CD4-positive, alpha-beta T cell treated with Interferon alpha-2 for 1 hour (primary cell): ENCODE measurements at regions not wholly inside any gene's neighbourhood (a gene's known extent, or its start where the extent isn't known, plus 50 kb on each side); places are given as distances from the start of the nearest gene placed in this dataset.
"Not testable (repeated sequence)": the region's sequence is repeated elsewhere in the genome, so short reads cannot be mapped to it uniquely, and the experiment has no call there.

ENCODE experiments used
- DNase-seq, 2 donors: peaks; one replicate each; pipeline ENCODE4 v3.0.0-alpha.2; 2020 to 2022

DNA sequence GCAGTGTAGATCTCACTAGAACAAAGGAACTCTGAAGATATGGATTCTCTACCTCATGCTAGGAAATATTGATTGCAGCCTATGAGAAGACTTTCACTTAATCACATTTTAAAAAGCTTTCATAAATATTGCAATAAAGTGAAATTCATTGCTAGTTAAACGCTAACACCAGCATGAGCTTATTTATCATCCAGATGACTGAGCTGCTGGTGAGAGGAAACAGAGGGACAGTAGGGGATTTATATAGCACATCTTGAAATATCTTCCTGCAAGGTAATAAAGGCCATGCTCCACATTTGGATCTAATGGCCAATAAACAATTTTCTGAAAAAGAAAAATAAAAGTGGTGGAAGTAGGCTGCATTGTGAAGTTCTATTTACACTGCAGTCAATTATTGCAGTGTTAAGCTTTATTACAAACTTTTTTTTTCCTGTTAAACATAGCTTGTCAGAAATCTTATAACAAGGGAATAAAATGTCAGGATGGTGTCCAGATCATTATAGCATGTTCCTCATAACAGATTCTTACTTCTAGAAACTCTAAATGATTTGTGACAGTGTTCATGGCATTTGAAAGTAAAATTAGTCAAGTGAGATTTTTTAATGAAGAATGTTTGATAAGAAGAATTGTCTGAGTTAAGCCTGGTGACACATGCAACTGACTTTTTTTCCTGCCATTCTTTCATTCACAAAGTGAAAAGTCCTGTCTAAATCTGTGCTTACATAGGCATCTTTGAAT lies 342.6 kb downstream of the DMAC1 start:
- DNase-seq: no peak

DNA sequence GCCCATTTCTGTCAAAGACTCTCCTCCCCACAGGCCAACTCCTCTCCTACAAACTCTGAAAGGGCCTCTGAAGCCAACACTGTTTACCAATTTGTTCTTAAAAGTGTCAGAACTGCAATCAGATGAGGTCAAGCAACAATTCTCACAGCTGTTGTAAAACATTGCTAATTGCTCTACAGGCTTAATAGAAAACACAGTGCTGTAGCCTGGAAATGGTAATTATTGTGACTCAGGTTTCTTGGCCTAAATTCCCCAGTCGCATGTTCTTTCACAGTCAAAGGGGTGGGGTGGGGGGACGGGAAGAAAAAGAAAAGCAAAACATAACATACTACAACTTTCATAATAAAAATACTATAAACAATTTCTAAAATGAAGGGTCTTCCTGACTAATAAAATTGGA lies 343.2 kb downstream of the DMAC1 start:
- DNase-seq: no peak

DNA sequence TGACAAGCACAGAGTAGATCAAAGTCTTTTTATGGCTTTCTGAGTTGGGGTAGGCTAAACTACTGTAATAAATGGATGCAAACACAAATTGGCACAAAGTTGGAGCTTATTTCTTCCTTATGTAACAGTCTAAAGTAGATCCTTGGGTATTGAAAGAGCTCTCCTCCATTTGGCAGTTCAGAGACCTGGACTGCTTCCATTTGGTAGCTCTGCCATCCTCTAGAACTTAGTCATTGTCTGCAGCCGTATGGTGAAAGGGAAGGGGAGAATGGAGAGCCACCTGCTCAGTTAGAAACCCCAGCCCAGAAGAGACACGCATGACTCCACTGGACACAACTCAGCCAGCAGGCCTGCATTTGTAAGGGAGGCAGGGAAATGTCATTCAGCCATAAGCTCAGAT lies 345.0 kb downstream of the DMAC1 start:
- DNase-seq: no peak

DNA sequence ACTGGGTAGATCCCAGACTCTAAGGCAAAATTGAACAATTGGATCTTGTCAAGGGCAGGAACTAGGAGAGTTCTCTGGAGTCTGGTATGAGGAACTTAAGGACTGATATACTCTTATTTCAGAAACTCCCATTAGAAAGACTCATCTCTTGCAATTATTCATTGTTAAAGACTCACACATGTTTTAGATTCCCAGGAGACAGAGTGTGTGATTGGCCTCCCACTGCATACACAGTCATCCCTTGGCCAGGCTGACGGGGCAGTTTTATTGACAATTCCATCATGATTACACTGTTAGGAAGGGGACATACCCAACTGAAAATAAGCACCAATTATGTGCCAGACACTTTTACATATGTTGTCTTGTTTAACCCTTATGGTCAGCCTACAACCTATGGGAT lies 347.2 kb downstream of the DMAC1 start:
- no peak for DNase-seq

DNA sequence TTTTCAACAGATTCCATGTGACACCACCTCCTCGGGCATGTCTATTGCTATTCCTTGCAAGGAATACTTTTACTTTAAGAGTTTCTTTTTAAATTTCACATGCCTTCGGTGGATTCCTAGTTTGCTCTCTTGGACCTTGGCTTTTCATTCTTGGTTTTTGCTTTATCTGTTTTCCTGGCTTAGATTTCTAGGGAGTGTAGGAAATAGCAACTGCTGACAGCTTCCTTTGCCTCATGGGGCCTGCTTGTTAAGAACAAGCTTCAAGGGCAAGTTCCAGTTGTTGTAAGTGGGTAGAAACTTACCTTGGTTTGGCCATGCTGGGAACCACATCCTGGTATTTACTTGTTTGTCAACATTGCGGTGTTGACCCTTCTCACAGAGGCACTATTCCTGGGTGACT lies 348.5 kb downstream of the DMAC1 start:
- DNase-seq: no peak

DNA sequence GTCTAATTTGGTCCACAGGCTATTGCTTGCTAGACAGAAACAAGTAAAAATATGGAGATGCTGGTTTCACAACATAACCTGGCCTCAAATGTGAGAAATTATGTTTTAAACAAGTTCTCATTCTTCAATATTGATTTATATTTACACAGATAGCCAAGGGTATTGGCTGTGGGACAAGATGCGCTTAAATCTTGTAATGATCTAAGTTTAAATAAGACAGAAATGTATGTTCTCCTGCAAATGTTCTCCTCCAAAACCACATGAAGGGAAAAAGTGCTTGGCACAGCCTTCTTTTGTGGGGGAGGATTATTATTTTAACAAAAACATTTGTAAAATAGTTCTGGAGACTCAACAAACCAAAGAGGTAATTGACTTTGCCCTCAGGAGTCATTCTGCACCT lies 356.0 kb downstream of the DMAC1 start:
- DNase-seq: no peak

DNA sequence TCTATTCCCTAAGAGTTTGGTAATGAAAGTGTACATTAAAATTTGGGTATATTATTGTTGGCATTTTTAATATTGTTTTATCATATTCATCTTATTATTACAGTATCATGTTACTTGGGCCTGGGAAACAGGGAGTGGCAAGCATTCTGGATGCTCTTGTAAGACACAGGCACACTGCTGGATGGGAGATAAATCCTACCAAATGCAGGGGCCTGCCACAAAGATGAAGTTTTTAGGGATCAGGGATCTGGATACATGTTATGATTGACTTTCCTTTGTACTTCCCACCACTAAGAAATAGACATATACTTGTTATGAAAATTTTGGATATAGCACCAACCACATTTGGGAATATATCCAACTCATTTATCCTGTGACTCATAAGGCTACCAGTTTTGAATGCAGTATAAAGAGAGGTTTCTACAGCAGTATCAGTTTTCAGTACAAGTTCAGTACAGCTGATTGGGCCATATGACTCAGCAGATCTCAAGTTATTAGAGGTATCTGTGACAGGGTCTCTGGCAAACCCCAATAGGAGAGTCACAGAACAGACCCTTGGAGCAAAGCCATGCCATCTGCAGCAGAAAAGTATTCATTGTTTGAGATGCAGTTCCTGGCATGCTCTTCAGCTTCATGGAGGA lies 360.1 kb downstream of the DMAC1 start:
- DNase-seq: no peak

DNA sequence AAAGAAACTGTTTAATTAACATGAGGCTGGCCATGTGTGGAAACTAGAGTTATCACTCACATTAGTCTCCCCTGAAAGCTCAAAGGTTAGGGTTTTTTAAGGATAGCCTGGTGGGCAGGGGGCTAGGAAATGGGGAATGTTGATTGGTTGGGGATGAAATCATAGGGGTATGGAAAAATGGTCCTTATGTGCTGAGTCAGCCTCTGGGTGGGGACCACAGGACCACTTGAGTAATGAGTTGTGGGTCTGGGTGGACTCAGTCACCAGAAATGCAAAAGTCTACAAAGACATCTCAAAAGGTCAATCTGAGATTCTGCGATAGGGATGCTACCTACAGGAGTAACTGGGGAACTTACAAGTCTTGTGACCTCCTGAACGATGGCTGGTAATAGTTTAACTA lies 362.8 kb downstream of the DMAC1 start:
- no peak for DNase-seq

DNA sequence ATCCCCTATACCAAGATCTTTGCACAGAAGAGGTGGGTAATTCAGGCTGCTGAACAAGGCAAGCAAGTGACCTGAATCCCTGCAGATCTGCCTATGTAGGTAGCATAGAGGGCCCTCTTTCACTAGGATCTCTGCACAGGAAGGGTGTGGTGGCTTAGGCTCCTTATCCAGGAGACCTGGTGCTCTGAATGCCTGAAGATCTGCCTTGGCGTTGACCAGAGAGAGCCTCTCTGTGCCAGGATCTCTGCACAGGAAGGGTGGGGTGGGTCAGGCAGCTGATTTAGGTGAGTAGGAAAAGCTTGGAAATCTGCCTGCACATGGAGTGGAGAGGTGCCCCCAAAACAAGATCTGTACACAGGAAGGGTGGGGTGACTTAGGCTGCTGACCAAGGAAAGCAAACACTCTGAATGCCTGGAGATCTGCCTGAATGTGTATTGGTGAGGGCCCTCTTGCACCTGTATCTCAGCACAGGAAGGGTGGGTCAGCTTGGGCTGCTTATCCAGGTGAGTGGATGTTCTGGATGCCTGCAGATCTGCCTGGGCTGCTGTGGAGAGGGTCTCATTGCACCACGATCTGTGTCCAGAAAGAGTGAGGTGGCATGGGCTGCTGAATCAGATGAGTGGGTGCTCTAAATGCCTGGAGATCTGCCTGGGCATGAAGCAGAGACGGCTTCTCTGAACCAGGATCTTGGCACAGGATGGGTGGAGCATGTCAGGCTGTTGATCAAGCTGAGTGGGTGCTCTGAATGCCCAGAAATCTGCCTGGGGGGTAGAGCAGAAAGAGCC lies 365.9 kb downstream of the DMAC1 start:
- DNase-seq: no peak

DNA sequence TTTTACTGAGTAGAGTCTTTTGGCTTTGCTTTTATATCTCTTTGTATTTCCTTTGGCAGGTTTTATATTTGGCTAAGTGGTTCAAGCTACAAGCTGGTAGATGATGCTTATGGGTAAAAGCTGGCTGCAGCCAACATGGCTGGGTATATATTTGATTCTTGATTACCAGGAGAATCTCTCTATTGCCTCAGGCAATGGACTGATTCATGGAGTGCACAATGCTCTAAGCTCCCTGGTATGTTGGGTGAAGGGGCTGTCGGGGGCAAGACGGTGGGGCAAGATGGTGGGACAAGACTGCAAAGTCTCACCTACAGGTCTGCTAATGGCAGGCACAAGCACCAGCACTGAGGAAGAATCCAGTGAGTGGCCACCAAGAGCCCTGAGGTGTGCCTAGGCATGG lies 366.6 kb downstream of the DMAC1 start:
- DNase-seq: no peak

DNA sequence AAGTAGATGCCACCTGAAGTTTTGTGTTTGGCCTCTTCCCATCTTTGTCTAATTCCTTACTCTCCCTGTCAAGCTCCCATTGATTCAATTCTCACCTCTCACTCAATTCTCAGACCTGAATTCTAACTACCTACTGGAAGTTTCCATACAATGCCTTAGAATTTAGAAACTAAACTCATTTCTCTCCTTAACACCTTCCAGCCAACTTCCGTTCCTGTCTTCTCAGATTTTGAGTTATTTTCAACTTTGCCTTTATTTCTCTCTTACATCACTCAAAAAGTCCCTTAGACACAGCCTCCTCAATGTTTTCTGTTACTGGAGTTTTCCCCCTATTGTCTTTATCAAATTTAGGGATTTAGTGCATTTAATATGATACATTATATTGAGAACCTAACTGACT lies 382.2 kb downstream of the DMAC1 start:
- DNase-seq: not testable (repeated sequence)

DNA sequence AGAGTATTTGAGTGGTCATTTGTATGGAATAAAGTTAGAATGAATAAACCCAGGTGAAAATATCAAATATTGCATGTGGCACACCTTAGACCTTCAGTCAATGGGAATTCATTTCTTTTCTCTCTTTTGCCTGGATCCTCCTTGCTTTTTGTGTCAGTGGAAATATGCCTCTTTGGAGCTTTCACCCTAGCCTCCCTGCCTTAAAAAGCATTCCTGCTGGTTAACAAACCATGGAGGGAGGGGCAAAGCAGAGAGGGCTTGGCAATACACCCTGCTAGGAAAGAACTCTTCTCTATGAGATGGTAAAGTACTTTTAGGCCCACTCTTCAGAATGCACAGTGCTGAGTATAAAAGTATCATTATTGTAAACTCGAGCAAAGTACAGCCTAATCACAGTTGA lies 383.7 kb downstream of the DMAC1 start:
- no peak for DNase-seq

DNA sequence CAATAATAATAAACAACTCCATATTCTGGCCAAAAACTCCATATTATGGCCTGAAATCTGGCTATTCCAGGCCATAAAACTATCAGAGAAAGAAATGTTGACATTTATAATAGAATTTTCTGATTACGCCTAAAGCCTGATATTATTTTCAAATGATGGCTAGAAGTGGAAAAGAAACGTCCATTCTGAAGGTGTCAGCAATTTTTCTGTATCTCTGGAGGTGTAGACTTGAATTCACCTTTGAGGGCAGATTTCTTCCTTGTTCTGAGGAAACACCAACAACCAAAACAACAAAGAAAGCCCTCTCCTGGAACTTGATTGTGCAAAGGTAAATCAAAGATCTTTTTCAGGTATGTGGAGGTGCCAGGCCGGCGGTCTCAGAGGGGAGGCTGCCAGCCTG lies 390.7 kb downstream of the DMAC1 start:
- no peak for DNase-seq

DNA sequence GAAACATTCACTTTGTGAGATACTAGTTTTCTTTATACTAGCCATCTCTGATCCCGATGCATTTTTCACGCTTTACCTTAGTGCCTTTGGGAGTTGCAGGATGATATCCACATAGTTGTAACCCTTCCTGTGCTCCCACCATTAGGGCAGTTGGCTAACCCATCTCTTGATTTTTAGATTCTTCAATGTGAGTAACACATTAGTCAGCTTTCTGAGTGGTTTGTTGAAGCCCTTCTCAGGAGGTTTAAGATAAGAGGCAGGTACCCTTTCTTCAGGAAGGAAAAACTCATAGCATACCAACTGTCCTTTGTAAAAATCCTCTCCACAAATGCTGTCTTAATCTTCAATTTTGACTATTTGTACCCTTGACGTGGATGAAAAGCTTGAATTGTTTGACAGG lies 392.3 kb downstream of the DMAC1 start:
- no peak for DNase-seq

DNA sequence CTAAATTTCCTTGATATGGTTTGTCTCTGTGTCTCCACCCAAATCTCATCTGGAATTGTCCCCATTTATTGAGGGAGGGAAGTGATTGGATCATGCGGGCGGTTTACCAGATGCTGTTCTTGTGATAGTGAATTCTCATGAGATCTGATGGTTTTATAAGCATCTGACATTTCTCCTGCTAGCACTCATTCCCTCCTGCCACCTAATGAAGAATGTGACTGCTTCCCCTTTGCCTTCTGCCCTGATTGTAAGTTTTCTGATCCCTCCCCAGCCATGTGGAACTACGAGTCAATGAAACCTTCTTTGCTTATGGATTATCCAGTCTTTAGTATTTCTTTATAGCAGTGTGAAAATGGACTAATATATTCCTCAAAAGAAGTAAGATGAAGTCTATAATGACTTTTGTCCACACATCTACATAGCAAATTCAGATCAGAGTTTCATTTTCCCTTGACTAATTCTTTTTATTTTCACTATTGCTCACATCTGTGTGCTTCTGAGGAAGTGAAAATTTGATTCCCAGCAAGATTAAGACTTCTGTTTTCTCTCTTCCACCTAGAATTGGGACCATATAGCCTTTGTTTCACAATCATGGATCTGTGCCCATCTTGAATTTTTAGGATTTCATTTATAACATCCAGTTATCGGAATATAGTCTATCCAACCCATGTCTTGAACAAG lies 393.5 kb downstream of the DMAC1 start:
- no peak for DNase-seq

DNA sequence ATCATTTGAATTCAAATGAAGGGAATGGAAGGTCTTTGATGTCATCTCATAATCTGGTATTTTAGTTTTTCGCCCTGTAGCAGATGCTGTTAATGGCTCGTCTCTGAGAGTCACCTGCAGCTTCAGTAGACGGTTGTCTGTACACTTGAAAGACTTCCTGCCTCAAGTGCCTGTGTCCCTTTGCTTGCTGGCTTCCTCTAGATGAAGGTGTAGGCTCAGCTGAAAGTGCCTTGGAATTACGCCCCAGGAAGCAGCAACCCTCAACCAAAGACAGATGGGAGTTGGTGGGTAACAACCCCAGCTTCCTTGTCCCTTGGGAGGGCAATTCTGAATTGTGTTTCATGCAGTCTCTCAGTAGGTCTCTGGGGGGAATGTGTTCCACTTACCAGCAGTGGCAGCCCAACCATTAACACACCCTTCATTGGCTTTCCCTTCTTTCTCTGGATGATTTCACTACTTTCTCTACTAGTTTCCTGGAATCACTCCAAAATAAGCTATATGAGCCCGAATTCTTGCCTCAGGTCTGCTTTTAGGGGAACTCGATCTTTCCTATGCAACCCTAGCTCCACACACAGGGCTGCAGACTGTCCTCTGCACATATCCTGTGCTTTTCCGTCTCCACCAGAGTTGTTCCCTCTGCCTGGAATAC lies 395.6 kb downstream of the DMAC1 start:
- no peak for DNase-seq

DNA sequence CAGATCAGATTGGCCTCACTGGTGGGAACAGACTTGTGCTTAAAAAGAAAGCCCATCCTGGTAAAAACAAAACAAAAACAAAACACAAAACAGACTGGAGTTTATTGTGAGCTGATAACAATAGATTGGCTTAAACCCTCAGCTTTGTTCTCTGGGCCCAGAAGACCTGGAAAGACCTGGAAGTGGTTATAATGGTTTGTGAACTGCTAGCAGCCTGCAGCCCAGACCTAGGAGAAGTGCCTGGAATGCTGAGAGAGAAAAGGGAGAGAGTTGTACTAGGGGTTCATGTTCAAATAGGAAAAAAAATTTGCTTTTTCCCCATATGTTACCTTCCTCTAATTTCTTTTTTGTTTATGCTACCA lies 396.6 kb downstream of the DMAC1 start:
- no peak for DNase-seq

DNA sequence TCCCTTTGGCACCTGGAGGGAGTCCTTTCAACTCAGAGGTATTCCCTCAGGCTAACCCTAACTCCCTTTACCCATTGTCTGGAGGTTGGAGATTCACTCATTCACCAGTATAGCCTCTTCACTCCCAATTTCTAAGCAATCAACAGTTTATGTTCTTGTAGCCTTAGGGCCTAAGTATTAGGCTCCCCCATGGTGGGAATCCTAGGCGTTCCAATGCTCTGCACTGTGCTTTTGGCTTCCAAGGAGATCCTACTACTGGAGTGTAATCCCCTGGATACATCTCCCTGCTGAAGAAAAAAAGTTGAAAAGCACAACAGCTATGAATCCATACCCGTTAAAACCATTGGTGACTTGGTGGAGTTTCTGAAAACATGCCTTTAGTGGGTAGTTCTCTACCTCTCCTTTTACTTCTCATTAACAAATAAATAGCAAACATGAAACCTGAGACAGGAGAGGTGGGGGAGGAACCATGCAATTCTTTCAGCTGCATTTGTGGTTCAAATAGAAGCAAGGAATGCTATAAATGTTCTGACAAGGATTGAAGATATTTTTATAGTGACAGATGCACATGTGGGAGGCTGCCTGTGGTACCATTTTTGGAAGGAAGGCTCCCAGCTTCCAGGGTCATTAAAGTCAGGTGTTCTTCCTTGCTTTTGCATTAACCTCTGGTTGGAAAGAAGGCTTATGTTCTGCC lies 397.1 kb downstream of the DMAC1 start:
- no peak for DNase-seq

DNA sequence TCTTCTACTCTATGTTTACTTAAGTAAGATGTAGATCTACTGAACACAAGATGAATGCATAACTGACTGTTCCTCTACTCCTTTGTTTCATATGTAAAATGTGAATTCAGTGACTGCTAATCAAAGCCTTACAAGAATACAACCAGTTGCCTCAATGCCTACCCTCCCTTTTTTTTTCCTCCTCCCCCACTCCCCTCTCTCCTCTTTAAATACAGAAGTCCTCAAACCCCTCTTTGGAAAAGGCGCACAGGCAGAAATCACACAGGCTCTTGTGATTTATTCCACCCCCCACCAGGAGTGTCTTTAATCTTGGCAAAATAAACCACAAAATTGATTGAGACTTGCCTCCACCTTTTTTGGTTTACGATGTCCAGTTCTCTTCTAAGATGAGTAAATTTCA lies 398.5 kb downstream of the DMAC1 start:
- DNase-seq: no peak

DNA sequence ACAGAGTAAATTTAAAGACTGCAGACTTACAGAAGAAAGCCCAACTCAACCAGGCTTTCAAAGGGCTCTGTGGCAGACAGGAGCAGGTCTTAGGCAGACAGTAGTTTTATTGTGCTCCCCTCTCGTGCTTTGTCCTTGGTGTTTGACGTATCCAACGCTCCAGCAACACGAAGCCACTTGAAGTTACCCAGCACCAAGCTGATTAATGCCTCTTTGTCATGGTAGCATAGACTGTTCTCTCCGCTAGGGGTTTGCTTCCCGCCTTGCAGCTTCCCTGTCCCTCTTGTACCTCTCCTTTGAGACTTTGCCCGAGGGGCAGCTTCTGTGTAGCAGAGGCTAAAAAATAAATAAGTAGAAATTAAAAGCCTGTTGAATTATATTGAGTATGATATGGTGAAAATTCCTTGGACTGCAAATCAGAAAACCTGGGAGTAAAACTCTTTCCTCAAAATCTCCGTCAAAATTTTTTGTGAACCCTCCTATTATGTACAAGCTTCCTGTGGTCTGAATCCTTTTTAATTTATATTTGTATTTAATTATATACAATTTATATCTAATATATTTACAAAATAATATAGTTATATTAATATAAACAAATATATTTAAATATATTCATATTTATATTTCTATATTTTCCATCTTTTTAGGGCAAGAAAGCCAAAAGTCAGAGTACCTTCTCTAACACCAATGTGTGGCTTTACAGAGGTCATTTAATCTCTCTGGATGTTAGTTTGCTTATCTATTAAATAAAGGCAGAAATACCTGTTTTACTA lies 405.4 kb downstream of the DMAC1 start:
- no peak for DNase-seq

DNA sequence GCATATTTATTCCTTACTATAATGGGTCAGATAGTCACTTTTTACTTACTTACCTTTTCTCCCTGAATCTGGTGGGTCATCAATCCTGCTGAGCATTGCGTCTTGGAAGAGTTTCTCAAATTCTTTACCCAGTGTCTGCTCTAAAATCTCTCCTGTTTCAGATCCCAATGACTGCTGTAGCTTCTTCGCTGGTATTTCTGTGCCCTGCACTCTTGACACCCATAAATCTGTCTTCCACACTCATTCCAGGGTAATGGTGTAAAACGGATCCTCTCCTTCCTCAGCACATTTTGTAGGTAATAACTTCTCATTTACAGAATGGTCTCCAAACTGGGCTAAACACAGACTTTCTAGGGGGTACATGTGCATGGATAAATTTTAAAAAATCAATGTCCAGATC lies 407.4 kb downstream of the DMAC1 start:
- no peak for DNase-seq

DNA sequence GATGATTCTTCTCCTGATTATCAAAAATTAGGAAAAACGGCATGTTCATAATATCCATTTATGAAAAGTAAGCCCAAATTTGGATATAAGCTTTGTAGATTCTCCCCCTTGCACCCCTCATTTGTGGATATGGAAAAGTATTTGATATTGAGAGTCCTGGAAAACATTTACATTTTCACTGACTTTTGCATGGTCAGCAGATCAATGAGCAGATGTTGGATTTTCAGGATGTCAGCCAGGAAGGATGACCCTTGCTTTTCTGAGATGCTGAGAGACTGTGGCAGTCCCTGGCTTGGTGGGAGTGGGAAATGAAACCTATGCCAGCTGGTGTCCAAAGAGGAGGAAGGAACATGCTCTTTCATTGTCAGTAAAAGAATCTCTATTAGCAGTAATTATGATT lies 410.8 kb downstream of the DMAC1 start:
- DNase-seq: no peak
